ENCODE measurements at regions not wholly inside any gene's neighbourhood (a gene's known extent, or its start where the extent isn't known, plus 50 kb on each side); places are given as distances from the start of the nearest gene placed in this dataset.

DNA sequence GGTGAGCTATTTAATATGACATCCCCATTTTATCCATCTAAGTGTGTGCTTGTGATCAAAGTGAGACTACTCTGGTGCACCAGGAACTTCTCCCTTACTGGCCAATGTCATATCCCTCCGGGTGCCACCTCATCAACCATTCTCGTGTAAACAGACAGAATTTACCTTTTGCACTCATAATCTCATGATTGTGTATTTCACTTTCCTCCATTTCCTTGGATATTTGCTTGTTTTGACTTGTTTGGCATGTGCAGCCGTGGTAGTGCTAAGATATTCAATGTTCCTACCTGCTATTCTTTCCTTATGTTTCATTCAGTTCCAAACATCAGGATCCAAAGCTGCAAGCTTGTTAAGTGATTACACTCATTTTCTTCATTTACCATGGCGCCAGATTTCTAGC lies 280.5 kb upstream of the SP8 start:
- no peak overlapping the region for H3K27ac ChIP-seq (ENCODE audit: low read depth, low read length)
- no peak overlapping the region for H3K9ac ChIP-seq (ENCODE audit: low read length)
- H3K36me3 ChIP-seq (ENCODE audit: control insufficient read depth in 1 of 2, insufficient read depth in 2 of 2, low read length in 2 of 2): no peaks in the 10 kb centered on the region
- no peaks in the 10 kb centered on the region for H4K20me1 ChIP-seq (ENCODE audit: insufficient read depth)
- TF ChIP-seq ELF1 (IDR thresholded peaks at IDR 0.05; ENCODE audit: borderline replicate concordance, low read depth) (no peak), SP1 (IDR thresholded peaks at IDR 0.05; ENCODE audit: low read depth) (no peak), CEBPB (IDR thresholded peaks at IDR 0.05; ENCODE audit: low read depth) (no peak), POLR2AphosphoS5 (IDR thresholded peaks at IDR 0.05; ENCODE audit: low read depth, low read length) (no peak), JUND (IDR thresholded peaks at IDR 0.05) (no peak), ZFX (IDR thresholded peaks at IDR 0.05) (no peak), SRF (IDR thresholded peaks at IDR 0.05; ENCODE audit: low read depth) (no peak), RAD21 (IDR thresholded peaks at IDR 0.05; ENCODE audit: low read depth) (no peak), CBX3 (IDR thresholded peaks at IDR 0.05; ENCODE audit: low read depth) (no peak), EZH2 (IDR thresholded peaks at IDR 0.05) (no peak), ZNF274 (IDR thresholded peaks at IDR 0.05; ENCODE audit: low read depth, low read length) (no peak)
- TF ChIP-seq, protein P1, sequence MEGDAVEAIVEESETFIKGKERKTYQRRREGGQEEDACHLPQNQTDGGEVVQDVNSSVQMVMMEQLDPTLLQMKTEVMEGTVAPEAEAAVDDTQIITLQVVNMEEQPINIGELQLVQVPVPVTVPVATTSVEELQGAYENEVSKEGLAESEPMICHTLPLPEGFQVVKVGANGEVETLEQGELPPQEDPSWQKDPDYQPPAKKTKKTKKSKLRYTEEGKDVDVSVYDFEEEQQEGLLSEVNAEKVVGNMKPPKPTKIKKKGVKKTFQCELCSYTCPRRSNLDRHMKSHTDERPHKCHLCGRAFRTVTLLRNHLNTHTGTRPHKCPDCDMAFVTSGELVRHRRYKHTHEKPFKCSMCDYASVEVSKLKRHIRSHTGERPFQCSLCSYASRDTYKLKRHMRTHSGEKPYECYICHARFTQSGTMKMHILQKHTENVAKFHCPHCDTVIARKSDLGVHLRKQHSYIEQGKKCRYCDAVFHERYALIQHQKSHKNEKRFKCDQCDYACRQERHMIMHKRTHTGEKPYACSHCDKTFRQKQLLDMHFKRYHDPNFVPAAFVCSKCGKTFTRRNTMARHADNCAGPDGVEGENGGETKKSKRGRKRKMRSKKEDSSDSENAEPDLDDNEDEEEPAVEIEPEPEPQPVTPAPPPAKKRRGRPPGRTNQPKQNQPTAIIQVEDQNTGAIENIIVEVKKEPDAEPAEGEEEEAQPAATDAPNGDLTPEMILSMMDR (IDR thresholded peaks at IDR 0.05 in 2 of 3, conservative IDR thresholded peaks at IDR 0.05 in 1 of 3; ENCODE audit: borderline replicate concordance in 1 of 3, insufficient read depth in 1 of 3, low read depth in 2 of 3, low read length in 2 of 3): no peak
- TF ChIP-seq, protein P2, sequence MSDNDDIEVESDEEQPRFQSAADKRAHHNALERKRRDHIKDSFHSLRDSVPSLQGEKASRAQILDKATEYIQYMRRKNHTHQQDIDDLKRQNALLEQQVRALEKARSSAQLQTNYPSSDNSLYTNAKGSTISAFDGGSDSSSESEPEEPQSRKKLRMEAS (IDR thresholded peaks at IDR 0.05): no peak
- intact Hi-C loops (cut with micrococcal nuclease): no loop called here
- H2AFZ ChIP-seq (ENCODE audit: low read depth, low read length, poor library complexity, severe bottlenecking): no peak overlapping the region
- DNase-seq (ENCODE audit: low read depth, low spot score): no peak
- no peak overlapping the region for H3K4me2 ChIP-seq (ENCODE audit: low read length)
- no peaks in the 10 kb centered on the region for H3K9me2 ChIP-seq (ENCODE audit: insufficient read depth)
- H3K4me3 ChIP-seq (replicated peaks in 1 of 2; ENCODE audit: low read depth in 1 of 2, low read length in 2 of 2): no peak overlapping the region
- H3K27me3 ChIP-seq (ENCODE audit: insufficient read depth, low read length): no peaks in the 10 kb centered on the region
- no TSS peak for BruUV-seq (replicated peaks)
- peaks cover 5 to 16% of the 10 kb centered on the region in 2 experiments; a peak in 3 of 4 replicates for H3K4me1 ChIP-seq (ENCODE audit: control insufficient read depth in 1 of 2, insufficient read depth in 2 of 2, low read length in 2 of 2)
- no peaks in the 10 kb centered on the region for H3K9me3 ChIP-seq (ENCODE audit: control insufficient read depth in 1 of 2, insufficient read depth in 1 of 2, low read depth in 1 of 2, low read length in 2 of 2)
- RAD21 ChIA-PET (ENCODE audit: low non-redundant PET in 1 of 2, low total read pairs in 2 of 2, uncharacterized antibody in 2 of 2, unreplicated experiment in 2 of 2): no interaction called here
- no peak for ATAC-seq
- no peaks in the 10 kb centered on the region for H3K79me2 ChIP-seq (ENCODE audit: insufficient read depth, low read length)
- POLR2A ChIA-PET: no interaction called here
- CTCF ChIA-PET: no interaction called here

All from HCT116 (cell line).